ENCODE measurements at regions not wholly inside any gene's neighbourhood (a gene's known extent, or its start where the extent isn't known, plus 50 kb on each side); places are given as distances from the start of the nearest gene placed in this dataset.

GRCh38 chr16:80129791-80130190 lies 411.0 kb upstream of the DYNLRB2 start:
- Histone ChIP-seq H2AK5ac (ENCODE audit: low read length, severe bottlenecking) (no peak overlapping the region), H3K4me3 (ENCODE audit: insufficient read depth in 1 of 2, low read depth in 1 of 2, low read length in 2 of 2) (no peak overlapping the region), H3K27me3 (ENCODE audit: control insufficient read depth in 1 of 2, insufficient read depth in 1 of 2, low read length in 2 of 2) (no peaks in the 10 kb centered on the region), H3K79me1 (replicated peaks; ENCODE audit: low read length, poor library complexity, severe bottlenecking) (no peaks in the 10 kb centered on the region), H2AFZ (ENCODE audit: low read depth, low read length) (no peak overlapping the region), H2BK120ac (ENCODE audit: low read depth, low read length) (no peak overlapping the region), H3K23ac (ENCODE audit: low read length in 2 of 2) (no peak overlapping the region), H3K9me3 (ENCODE audit: control insufficient read depth, low read length) (no peaks in the 10 kb centered on the region), H2BK12ac (ENCODE audit: low read length in 2 of 2) (no peak overlapping the region), H3K9ac (ENCODE audit: low read length) (no peak overlapping the region), H3K14ac (ENCODE audit: low read length in 2 of 2) (no peak overlapping the region), H3K4me1 (ENCODE audit: control insufficient read depth, insufficient read depth, low read depth, low read length) (no peaks in the 10 kb centered on the region), H3K4me2 (ENCODE audit: low read length, poor library complexity, severe bottlenecking) (no peak overlapping the region), H3K18ac (ENCODE audit: low read depth in 1 of 2, low read length in 2 of 2) (no peak overlapping the region), H4K8ac (ENCODE audit: low read length) (no peak overlapping the region), H3K4ac (ENCODE audit: low read depth in 1 of 2, low read length in 2 of 2) (no peak overlapping the region), H2BK5ac (ENCODE audit: low read depth, low read length, poor library complexity, severe bottlenecking) (no peak overlapping the region), H2BK15ac (ENCODE audit: low read depth, poor library complexity, severe bottlenecking) (no peak overlapping the region), H3K36me3 (ENCODE audit: control insufficient read depth in 1 of 2, insufficient read depth in 2 of 2, low read depth in 1 of 2, low read length in 2 of 2) (no peaks in the 10 kb centered on the region), H4K91ac (ENCODE audit: low read length) (no peak overlapping the region), H3K27ac (ENCODE audit: low read length, poor library complexity, severe bottlenecking) (no peak overlapping the region)
- 57% methylated on average over 4 of the region's 4 CpGs for WGBS
- DNase-seq: no peak

DNA sequence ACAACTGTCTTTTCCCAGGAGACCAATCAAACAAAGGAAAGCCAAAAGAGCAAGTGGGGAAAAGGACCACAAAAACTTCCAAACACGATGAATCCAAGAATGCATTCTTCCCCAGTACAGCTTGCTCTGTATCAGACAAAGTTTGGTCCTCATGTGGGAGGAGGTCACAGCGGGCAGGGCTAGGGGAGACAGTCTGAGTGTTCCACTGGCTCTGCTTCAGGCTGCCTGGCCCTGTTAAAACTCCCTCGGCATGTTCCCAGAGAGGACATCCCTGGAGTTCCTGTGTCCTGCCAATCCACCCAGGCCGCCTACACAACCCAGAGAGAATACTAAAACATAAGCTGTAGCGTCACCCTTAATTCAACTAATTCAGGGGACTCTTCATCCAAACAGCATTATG lies 415.1 kb upstream of the DYNLRB2 start:
- WGBS: 97% methylated on average over 5 of the region's 5 CpGs
- H3K4ac ChIP-seq (ENCODE audit: low read depth in 1 of 2, low read length in 2 of 2): no peak overlapping the region
- no peak overlapping the region for H3K27ac ChIP-seq (ENCODE audit: low read length, poor library complexity, severe bottlenecking)
- H3K4me2 ChIP-seq (ENCODE audit: low read length, poor library complexity, severe bottlenecking): no peak overlapping the region
- no peak for DNase-seq
- H3K23ac ChIP-seq (ENCODE audit: low read length in 2 of 2): no peak overlapping the region
- no peaks in the 10 kb centered on the region for H3K4me1 ChIP-seq (ENCODE audit: control insufficient read depth, insufficient read depth, low read depth, low read length)
- H3K14ac ChIP-seq (ENCODE audit: low read length in 2 of 2): no peak overlapping the region
- no peak overlapping the region for H3K4me3 ChIP-seq (ENCODE audit: insufficient read depth in 1 of 2, low read depth in 1 of 2, low read length in 2 of 2)
- H4K91ac ChIP-seq (ENCODE audit: low read length): no peak overlapping the region
- no peaks in the 10 kb centered on the region for H3K9me3 ChIP-seq (ENCODE audit: control insufficient read depth, low read length)
- H2BK5ac ChIP-seq (ENCODE audit: low read depth, low read length, poor library complexity, severe bottlenecking): no peak overlapping the region
- no peak overlapping the region for H3K18ac ChIP-seq (ENCODE audit: low read depth in 1 of 2, low read length in 2 of 2)
- H2AFZ ChIP-seq (ENCODE audit: low read depth, low read length): no peak overlapping the region
- no peaks in the 10 kb centered on the region for H3K36me3 ChIP-seq (ENCODE audit: control insufficient read depth in 1 of 2, insufficient read depth in 2 of 2, low read depth in 1 of 2, low read length in 2 of 2)
- H2AK5ac ChIP-seq (ENCODE audit: low read length, severe bottlenecking): no peak overlapping the region
- no peak overlapping the region for H4K8ac ChIP-seq (ENCODE audit: low read length)
- no peaks in the 10 kb centered on the region for H3K27me3 ChIP-seq (ENCODE audit: control insufficient read depth in 1 of 2, insufficient read depth in 1 of 2, low read length in 2 of 2)
- no peak overlapping the region for H2BK120ac ChIP-seq (ENCODE audit: low read depth, low read length)
- no peaks in the 10 kb centered on the region for H3K79me1 ChIP-seq (replicated peaks; ENCODE audit: low read length, poor library complexity, severe bottlenecking)
- no peak overlapping the region for H2BK12ac ChIP-seq (ENCODE audit: low read length in 2 of 2)
- H2BK15ac ChIP-seq (ENCODE audit: low read depth, poor library complexity, severe bottlenecking): no peak overlapping the region
- H3K9ac ChIP-seq (ENCODE audit: low read length): no peak overlapping the region

GRCh38 chr16:80123189-80123588 lies 417.6 kb upstream of the DYNLRB2 start:
- Histone ChIP-seq H3K18ac (ENCODE audit: low read depth in 1 of 2, low read length in 2 of 2) (no peak overlapping the region), H4K91ac (ENCODE audit: low read length) (no peak overlapping the region), H2BK12ac (ENCODE audit: low read length in 2 of 2) (no peak overlapping the region), H3K14ac (ENCODE audit: low read length in 2 of 2) (no peak overlapping the region), H3K23ac (ENCODE audit: low read length in 2 of 2) (no peak overlapping the region), H2AK5ac (ENCODE audit: low read length, severe bottlenecking) (no peak overlapping the region), H3K4me3 (ENCODE audit: insufficient read depth in 1 of 2, low read depth in 1 of 2, low read length in 2 of 2) (no peak overlapping the region), H3K4me2 (ENCODE audit: low read length, poor library complexity, severe bottlenecking) (no peak overlapping the region), H3K9me3 (ENCODE audit: control insufficient read depth, low read length) (no peaks in the 10 kb centered on the region), H3K9ac (ENCODE audit: low read length) (no peak overlapping the region), H3K4ac (ENCODE audit: low read depth in 1 of 2, low read length in 2 of 2) (no peak overlapping the region), H4K8ac (ENCODE audit: low read length) (no peak overlapping the region), H3K79me1 (replicated peaks; ENCODE audit: low read length, poor library complexity, severe bottlenecking) (no peaks in the 10 kb centered on the region), H3K36me3 (ENCODE audit: control insufficient read depth in 1 of 2, insufficient read depth in 2 of 2, low read depth in 1 of 2, low read length in 2 of 2) (no peaks in the 10 kb centered on the region), H2BK5ac (ENCODE audit: low read depth, low read length, poor library complexity, severe bottlenecking) (no peak overlapping the region), H2AFZ (ENCODE audit: low read depth, low read length) (no peak overlapping the region), H2BK120ac (ENCODE audit: low read depth, low read length) (no peak overlapping the region), H3K27me3 (ENCODE audit: control insufficient read depth in 1 of 2, insufficient read depth in 1 of 2, low read length in 2 of 2) (no peaks in the 10 kb centered on the region), H3K4me1 (ENCODE audit: control insufficient read depth, insufficient read depth, low read depth, low read length) (no peaks in the 10 kb centered on the region), H3K27ac (ENCODE audit: low read length, poor library complexity, severe bottlenecking) (no peak overlapping the region), H2BK15ac (ENCODE audit: low read depth, poor library complexity, severe bottlenecking) (no peak overlapping the region)
- no peak for DNase-seq
- WGBS: no CpG with 5 or more reads among the region's 1 CpG

DNA sequence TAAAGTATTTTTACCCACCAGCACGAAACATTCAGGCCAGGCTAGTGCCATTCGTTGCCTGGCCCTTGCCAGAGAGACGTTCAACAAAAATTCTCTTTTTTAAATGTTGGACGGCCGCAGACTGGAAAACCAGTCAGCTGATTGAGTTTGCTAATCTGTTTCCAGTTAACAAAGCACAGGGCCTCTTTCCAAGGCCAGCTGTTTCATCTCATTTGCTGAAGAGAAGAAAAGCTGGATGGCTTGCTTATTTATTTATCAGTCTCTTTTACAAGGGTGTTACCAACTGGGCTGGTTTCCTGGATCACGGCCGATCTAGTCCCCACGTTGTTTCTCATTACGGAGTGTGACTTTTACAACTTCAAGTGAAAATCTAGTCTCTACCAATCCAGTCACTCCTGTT lies 418.7 kb upstream of the DYNLRB2 start:
- Histone ChIP-seq H2BK15ac (ENCODE audit: low read depth, poor library complexity, severe bottlenecking) (no peak overlapping the region), H3K14ac (ENCODE audit: low read length in 2 of 2) (no peak overlapping the region), H4K8ac (ENCODE audit: low read length) (no peak overlapping the region), H3K4me3 (ENCODE audit: insufficient read depth in 1 of 2, low read depth in 1 of 2, low read length in 2 of 2) (no peak overlapping the region), H3K18ac (ENCODE audit: low read depth in 1 of 2, low read length in 2 of 2) (no peak overlapping the region), H3K27me3 (ENCODE audit: control insufficient read depth in 1 of 2, insufficient read depth in 1 of 2, low read length in 2 of 2) (no peaks in the 10 kb centered on the region), H3K4me1 (ENCODE audit: control insufficient read depth, insufficient read depth, low read depth, low read length) (no peaks in the 10 kb centered on the region), H3K23ac (ENCODE audit: low read length in 2 of 2) (no peak overlapping the region), H2BK120ac (ENCODE audit: low read depth, low read length) (no peak overlapping the region), H2AK5ac (ENCODE audit: low read length, severe bottlenecking) (no peak overlapping the region), H4K91ac (ENCODE audit: low read length) (no peak overlapping the region), H2BK5ac (ENCODE audit: low read depth, low read length, poor library complexity, severe bottlenecking) (no peak overlapping the region), H2BK12ac (ENCODE audit: low read length in 2 of 2) (no peak overlapping the region), H3K4ac (ENCODE audit: low read depth in 1 of 2, low read length in 2 of 2) (no peak overlapping the region), H2AFZ (ENCODE audit: low read depth, low read length) (no peak overlapping the region), H3K27ac (ENCODE audit: low read length, poor library complexity, severe bottlenecking) (no peak overlapping the region), H3K9ac (ENCODE audit: low read length) (peak overlapping the region; percentile 46), H3K9me3 (ENCODE audit: control insufficient read depth, low read length) (no peaks in the 10 kb centered on the region), H3K79me1 (replicated peaks; ENCODE audit: low read length, poor library complexity, severe bottlenecking) (no peaks in the 10 kb centered on the region), H3K4me2 (ENCODE audit: low read length, poor library complexity, severe bottlenecking) (no peak overlapping the region), H3K36me3 (ENCODE audit: control insufficient read depth in 1 of 2, insufficient read depth in 2 of 2, low read depth in 1 of 2, low read length in 2 of 2) (no peaks in the 10 kb centered on the region)
- WGBS: 42% methylated on average over 9 of the region's 9 CpGs
- peak; percentile 33 for DNase-seq
